Transverse colon (tissue), 3 donors: ENCODE measurements at regions not wholly inside any gene's neighbourhood (a gene's known extent, or its start where the extent isn't known, plus 50 kb on each side); places are given as distances from the start of the nearest gene placed in this dataset.

ENCODE experiments used
- EP300 ChIP-seq: sonication (generic); formaldehyde crosslinking; IDR thresholded peaks from one replicate; pipeline ENCODE4 v1.6.1; 2017; ENCODE audit warnings: antibody characterized with exemption, low read depth
- POLR2AphosphoS5 ChIP-seq, 3 donors: sonication (generic); formaldehyde crosslinking; IDR thresholded peaks; one replicate each; pipeline ENCODE4 v1.6.1; 2016; ENCODE audit warnings: antibody characterized with exemption in 3 of 3

GRCh38 chr3:157769378-157769777 lies 266.2 kb upstream of the VEPH1 start:
- no peak for TF ChIP-seq POLR2AphosphoS5 (IDR thresholded peaks at IDR 0.05)
- no peak for TF ChIP-seq EP300
